ENCODE measurements at regions not wholly inside any gene's neighbourhood (a gene's known extent, or its start where the extent isn't known, plus 50 kb on each side); places are given as distances from the start of the nearest gene placed in this dataset.

GRCh38 chr10:83592337-83592935 is 546.9 kb upstream of the GHITM start:
- no peak for DNase-seq

GRCh38 chr10:83603708-83604107 is 535.6 kb upstream of the GHITM start:
- no peak for DNase-seq

DNA sequence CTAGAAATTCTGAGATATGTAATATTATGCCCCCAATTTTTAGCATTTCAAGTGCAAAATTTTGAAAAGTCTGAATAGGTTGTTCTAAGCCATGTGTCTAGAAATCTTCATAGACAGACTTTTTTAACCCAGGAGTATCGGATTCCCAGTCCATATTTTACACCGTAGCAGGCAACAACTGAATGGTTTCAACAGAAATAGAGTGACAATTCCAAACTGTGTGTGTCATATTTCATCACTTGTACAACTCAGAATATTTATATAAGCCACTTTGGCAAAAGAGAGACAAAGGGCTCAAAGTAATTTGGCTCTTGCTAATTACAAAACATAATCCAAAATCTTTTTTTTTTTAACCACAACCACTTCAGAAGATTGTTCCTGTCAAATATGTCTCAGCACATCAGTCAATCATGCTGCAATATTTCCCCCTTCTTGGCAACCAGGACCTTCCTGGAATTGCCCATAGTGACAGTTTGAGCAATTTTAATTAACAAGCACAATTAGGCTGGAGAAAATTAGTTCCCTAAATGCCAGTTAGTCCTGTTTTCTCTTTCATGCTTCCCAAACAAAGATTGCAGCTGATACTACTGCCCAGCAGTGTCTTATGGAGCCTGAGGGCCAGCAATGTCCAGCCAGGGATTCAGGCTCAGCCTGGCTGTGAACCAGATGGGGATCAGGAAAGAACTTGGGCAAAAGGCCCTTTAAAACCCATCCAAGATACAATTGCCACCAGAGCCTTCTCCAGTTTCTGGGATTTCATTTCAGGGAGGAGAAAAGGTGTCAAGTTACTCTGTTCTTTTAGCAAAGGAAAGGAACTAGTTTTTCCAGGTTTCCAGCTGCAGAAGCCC is 533.3 kb upstream of the GHITM start:
- no peak for DNase-seq

GRCh38 chr10:83607959-83608745 is 531.2 kb upstream of the GHITM start:
- DNase-seq = no peak

- no peak for DNase-seq
These were observed 527.3 kb upstream of the GHITM start for GRCh38 chr10:83612050-83612449.

DNA sequence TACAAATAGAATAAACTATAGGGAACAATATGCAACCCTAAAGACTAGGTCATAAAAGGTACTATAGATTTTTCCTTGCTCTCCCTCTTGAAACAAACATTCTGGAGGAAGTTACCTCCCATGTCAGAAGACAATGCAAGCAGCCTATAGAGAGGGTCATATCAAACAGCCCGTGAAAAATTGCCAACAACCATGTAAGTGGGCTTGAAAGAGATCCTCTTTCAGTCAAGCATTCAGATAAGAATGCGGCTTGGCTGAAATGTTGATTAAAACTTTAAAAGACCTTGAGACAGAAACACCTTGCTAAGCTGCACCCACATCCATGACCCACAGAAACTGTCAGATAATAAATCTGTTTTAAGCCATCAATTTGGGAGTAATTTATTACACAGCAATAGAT is 526.6 kb upstream of the GHITM start:
- DNase-seq = no peak

DNA sequence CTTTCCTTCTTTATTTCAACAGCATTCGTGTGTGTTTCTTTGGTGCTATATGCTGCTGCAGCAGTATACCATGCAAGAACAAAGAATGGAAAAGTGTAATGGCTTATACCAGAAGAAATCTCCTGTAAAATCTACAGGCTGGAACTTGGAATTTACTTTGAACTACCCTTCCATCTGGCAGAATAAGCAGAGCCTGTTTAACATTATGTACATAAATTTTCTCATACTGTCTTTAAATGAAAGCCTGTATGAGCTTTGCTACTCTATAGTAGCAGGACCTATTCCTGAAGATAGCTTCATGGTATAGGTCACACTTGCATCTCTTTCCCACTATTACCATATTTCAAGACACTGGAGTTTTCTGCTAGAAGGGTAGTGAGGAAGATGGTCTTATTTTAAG is 522.1 kb upstream of the GHITM start:
- no peak for DNase-seq

- no peak for DNase-seq
These were observed 521.4 kb upstream of the GHITM start for GRCh38 chr10:83617692-83618545.

DNA sequence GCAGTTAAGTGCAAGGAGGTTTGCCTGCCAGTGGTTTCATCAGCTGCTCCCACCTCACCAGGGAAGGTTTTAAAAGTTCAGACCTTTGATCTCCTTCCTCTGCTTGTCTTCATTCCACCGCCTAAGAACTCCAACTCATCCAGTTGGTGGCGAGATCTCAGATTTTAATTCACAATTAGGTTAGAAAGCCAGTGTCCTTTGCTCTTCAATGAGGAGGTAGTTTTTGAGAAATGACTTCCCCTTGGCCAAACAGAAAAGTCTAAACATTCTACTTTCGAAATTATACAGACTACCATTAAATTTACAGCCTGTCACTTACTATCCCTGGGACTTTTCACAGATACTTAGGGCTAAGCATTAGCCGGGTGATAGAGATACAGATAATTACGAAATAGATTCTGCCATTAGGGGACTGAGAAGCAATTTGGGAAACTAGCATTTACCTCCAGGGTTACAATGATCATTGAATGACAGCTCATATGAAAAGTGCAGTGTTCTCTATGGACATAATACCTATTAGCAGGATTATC is 513.4 kb upstream of the GHITM start:
- no peak for DNase-seq

DNA sequence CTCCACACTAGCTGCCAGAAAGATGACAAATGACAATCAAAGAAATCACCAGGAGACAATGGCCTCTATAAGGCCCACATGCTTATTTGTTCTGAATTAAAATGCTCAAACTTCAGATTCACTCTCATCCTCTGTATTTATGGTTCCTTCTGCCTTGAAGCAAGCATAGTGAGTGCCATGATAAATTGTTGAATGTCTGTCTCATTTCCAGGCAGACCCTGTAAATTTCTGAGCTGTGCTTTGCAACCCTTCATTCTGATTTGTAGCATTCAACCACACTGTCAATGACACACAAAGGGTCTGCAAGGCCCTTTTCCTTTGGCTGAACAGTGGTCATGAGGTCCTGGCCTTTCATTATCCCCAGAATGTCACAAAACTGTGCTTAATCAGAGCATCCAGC is 506.6 kb upstream of the GHITM start:
- DNase-seq = no peak

DNA sequence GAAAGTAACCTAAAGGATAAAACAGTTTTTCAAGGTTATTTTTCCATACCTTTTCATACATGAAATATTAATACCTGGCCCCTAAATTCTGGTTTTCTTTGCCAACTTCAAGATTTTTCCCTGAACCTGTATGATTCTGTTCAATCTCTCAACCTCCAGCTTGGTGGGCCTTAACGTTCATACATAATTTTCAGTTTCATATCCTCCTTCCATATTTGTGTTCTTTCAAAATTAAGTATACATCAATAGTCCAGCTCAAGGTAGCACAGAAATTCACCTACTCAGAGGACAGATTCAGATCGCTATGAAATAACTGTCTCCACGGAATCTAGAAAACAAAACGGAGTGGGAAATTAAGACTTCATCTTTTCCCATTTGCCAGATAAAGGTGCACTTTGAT is 505.8 kb upstream of the GHITM start:
- DNase-seq = no peak

GRCh38 chr10:83636826-83637225 is 502.5 kb upstream of the GHITM start:
- no peak for DNase-seq

- no peak for DNase-seq
These were observed 491.8 kb upstream of the GHITM start for GRCh38 chr10:83647526-83647925.

- no peak for DNase-seq
These were observed 491.1 kb upstream of the GHITM start for GRCh38 chr10:83648201-83648600.

- DNase-seq = no peak
These were observed 489.8 kb upstream of the GHITM start for GRCh38 chr10:83649471-83649870.

- DNase-seq = no peak
These were observed 484.6 kb upstream of the GHITM start for GRCh38 chr10:83654689-83655088.

GRCh38 chr10:83656924-83657323 is 482.4 kb upstream of the GHITM start:
- DNase-seq = no peak

GRCh38 chr10:83657487-83657886 is 481.8 kb upstream of the GHITM start:
- DNase-seq = no peak

DNA sequence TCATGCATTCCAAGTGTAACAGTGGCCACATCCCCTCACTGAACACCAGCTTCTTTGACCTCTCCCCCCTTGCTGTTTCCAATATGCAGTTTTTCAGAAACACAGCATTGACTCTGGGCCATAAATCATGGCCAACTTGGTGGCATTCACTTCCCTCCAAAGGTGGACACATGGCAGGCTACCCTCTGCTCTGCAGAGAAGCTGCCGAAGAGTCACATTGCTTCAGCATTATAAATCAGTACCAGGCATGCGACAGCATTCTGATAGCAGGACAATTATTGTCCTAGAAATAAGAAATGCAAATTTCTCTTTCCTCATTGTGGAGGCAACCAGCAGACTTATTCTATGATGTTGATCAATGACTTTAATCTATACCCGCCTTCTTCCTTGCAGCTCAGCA is 475.4 kb upstream of the GHITM start:
- no peak for DNase-seq

- DNase-seq = no peak
These were observed 472.5 kb upstream of the GHITM start for GRCh38 chr10:83666762-83667161.

- DNase-seq = no peak
These were observed 471.7 kb upstream of the GHITM start for GRCh38 chr10:83667594-83667993.

- no peak for DNase-seq
These were observed 466.0 kb upstream of the GHITM start for GRCh38 chr10:83673316-83673715.

GRCh38 chr10:83677795-83678194 is 461.5 kb upstream of the GHITM start:
- no peak for DNase-seq

All from SHP77 (cell line).